NCI-H2227 treated with DMSO at 0.1 percent for 48 hours (cell line): ENCODE measurements at regions not wholly inside any gene's neighbourhood (a gene's known extent, or its start where the extent isn't known, plus 50 kb on each side); places are given as distances from the start of the nearest gene placed in this dataset.
"Not testable (repeated sequence)": the region's sequence is repeated elsewhere in the genome, so short reads cannot be mapped to it uniquely, and the experiment has no call there.

Source experiments
- DNase-seq: peaks from one replicate; lab custom pipeline; 2025; lab: John Stamatoyannopoulos, UW

GRCh38 chr5:90056911-90057705 is 352.4 kb downstream of the CETN3 start:
- no peak for DNase-seq

GRCh38 chr5:90055831-90056328 is 353.7 kb downstream of the CETN3 start:
- no peak for DNase-seq

GRCh38 chr5:90054612-90055011 is 354.9 kb downstream of the CETN3 start:
- no peak for DNase-seq

- no peak for DNase-seq
Observed at GRCh38 chr5:90051756-90052155, 357.8 kb downstream of the CETN3 start.

DNA sequence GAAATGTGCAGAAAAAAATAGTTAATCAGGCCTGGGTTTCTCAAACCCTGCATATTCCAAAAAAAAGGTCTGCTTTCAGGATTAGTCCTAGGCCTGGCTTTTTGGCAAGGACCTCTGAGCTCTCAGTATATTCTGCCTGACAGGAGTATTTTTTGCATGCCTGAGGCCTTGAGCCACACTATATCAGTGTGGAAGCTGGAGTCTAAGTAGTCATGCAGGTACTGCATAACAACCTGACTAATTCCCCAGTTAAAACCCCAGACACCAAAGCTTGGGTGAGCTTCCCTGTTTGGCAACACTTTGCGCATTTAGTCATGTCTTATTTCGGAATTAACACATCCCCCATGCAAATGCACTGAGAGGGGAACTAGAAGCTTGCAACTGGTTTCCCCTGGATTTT is 359.5 kb downstream of the CETN3 start:
- DNase-seq, result no peak

GRCh38 chr5:90047113-90047512 is 362.4 kb downstream of the CETN3 start:
- DNase-seq, result no peak

DNA sequence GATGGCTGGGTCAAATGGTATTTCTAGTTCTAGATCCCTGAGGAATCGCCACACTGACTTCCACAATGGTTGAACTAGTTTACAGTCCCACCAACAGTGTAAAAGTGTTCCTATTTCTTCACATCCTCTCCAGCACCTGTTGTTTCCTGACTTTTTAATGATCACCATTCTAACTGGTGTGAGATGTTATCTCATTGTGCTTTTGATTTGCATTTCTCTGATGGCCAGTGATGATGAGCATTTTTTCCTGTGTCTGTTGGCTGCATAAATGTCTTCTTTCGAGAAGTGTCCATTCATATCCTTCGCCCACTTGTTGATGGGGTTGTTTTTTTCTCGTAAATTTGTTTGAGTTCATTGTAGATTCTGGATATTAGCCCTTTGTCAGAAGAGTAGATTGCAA is 369.5 kb downstream of the CETN3 start:
- DNase-seq, result not testable (repeated sequence)

GRCh38 chr5:90037646-90038045 is 371.9 kb downstream of the CETN3 start:
- no peak for DNase-seq

DNA sequence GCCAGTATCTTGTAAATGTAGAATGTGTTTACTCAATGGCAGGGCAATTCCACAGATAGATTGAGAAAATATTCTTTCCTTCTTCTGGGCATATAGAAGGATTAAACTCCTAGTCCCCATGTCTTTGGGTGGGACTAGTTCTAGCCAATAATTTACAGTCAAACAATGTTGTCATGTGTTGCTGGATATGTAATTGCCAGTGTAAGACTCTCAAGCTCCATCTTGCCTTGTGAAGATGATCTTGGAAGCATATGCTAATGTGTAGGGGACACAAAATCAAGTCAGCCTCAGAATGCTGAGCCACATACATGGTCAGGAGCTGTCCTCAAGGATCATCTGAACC is 386.9 kb downstream of the CETN3 start:
- no peak for DNase-seq

DNA sequence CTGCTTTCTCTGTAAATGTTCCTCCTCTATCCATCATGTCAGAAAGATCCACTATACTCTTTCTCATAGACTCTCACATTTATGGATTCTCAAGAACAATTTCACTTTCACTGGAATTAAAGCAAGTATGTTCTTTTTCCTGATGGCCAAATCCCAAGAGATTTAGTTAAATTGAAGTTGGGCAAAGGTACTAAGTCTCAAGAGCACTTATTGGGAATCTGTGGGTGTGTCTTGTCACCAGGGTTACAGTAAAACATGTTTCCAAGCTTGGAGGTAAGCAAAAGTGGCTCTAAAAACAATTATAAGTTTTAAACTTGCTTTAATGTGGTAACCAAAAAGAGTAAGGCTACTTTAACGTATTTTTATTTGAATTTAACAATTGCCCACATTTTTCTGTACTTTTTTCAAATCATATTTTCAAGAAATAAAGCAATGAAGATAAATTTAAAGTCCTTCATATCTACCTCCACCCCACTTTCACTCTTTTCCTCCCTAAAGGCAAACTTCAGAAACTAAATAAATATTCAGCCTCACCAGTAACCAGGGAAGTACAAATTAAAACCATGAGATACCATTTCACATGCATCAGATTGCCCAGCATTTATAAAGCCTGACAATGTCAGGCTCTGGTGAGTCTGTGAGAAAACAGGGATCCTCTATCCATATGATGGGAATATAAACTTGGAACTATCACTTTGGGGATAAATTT is 387.4 kb downstream of the CETN3 start:
- DNase-seq, result no peak

DNA sequence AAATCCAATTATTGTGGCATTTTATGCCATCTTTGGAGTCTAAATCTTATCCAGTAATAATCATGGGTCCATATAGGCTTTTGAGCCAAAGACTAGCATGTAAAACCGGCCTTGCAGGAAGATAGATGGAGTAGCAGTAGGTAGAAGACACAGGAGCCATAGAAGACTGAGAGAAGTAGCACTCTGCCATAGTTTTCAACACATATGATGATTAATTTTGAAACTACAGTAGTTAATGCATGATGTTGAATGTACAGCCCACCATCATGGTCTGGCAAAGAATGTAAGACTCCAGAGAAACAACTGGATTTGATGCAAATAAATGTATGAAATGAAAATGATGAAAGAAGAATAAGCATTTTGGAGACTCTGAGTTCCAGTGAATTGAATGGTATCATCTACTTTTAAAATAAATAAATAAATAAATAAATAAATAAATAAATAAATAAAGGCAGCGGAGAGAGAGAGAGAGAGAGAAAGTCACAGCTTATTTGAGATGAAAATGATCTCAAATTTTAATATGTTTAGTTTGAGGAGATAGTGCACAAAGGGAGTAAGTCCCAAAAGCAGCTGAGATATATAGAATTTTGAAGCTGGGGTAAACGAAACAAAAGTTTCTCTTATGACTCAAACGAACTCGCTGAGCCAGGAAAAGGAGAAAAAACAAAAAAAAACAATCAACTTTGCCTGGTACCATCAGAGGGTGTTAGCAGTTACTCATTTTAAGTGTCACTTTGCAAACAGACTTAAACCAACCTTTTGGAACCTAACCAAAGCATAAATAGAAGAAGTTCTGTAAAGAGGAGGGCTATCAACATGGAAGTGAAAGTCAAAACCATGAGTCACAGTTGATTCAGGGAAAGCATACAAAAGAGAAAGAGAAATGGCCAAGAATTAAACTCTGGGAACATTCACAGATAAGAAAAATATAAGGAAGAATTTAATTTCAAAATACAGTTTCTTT is 388.7 kb downstream of the CETN3 start:
- DNase-seq, result no peak

DNA sequence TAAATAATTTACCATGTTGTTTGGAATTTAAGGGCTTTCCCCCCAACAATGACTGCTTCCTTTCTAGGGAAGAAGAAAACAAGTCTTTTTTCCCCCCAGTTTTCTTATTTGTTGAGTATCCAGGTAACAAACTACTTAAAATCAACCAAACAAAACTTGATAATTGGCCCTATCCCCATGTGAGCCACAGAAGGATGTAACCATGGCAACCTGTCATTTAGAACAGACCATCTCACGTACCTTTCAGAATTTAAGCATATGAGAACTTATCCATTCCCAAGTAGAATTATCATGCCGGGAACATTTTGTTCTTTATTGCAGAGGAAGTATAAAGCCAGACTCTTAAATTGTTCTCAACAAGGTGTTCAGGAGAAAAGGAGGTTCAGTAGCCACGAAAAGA is 392.3 kb downstream of the CETN3 start:
- no peak for DNase-seq

- no peak for DNase-seq
Observed at GRCh38 chr5:90015584-90016018, 394.0 kb downstream of the CETN3 start.

GRCh38 chr5:90014420-90014819 is 395.1 kb downstream of the CETN3 start:
- DNase-seq, result no peak

DNA sequence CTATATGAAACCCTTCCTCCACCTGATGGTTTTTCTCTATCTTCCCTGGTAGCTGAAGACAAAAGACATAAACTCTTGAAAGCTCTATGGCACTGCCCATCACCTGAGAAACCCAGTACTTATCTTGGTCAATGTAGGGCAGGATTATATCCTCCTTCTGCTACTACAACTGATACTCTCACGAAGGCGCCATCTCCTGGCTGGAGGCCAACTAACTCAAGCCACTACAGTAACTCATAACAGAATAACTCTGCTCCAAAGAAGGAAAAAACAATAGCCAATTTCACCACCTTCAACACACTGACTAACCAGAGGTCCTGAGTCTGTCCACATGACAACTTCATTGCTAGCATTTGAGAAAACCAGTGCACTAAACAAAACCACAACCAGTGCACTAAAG is 409.2 kb downstream of the CETN3 start:
- no peak for DNase-seq

DNA sequence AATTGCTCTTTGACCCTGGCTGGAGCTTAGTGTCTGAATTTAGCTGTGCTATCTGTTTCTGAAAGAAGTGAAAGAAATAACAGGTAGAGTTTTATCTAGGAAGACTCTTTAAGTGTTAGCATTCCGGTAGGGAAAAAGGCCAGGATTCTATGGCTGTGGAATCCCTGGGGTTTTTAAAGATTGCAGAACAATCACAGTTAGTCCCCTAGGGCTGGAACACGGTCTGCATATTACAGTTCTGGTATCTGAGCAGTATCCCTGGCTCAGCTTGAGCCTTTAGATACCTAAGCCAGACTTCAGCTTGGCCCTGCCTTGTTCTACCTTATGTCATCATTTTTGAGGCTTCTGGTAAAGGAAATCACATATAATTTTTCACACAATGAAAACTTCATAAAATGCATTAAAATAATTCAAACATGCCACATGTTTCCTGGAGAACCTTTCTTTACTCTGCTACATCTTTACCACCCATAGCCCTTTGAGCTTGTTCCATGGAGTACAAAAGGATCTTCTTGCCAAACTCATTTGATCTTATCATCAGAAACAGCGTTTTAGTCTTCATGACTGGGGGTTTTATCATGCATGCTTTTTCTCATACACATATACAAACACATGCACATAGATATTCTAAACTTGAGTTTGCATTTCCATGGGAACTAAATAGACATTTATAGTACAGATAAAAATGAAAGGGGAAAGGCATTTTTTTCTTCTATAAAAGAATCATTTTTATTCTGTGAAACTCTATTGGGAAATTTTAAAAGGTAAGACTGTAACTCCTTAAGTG is 410.8 kb downstream of the CETN3 start:
- DNase-seq, result no peak

- DNase-seq, result no peak
Observed at GRCh38 chr5:89996890-89997289, 412.7 kb downstream of the CETN3 start.

- no peak for DNase-seq
Observed at GRCh38 chr5:89996335-89996734, 413.2 kb downstream of the CETN3 start.

DNA sequence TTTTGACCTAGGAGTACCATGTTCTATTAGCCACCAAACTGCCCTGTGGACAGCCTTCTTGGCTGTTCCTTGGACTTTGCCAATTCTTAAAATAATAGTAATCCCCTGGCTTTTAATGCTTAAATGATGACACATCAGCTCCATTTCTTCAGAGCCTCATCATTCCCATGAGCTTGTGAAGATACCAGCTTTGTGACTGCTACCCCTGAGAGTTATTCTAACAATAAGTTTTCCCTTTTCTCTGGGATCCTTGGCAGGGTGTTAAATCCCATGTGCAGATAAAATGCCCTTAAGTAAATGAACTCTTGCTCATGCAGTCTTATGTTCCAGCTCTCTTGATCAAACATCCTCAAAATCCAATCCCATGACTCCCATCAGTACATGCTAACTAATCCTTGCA is 415.3 kb downstream of the CETN3 start:
- no peak for DNase-seq

GRCh38 chr5:89992201-89992600 is 417.4 kb downstream of the CETN3 start:
- no peak for DNase-seq

DNA sequence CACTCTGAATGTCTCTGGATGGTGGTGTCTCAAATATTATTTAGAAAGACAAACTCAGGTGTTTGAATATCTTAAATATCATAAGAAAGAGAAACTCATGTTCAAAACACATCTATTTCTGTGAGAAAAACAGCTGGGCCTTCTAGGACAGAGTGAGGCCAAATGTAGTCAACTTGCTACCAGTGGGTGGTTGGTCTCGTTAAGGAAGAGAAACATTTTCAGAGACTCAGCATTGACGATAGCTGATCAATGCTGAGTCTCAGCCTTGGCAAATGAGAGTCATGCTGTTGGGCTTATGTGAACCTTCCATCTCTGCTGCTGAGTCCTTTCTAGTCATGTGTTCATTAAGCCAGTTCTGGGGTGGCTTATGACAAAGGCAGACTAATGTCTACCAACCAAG is 418.0 kb downstream of the CETN3 start:
- no peak for DNase-seq

- no peak for DNase-seq
Observed at GRCh38 chr5:89989776-89990175, 419.8 kb downstream of the CETN3 start.
